Loucy (cell line): ENCODE measurements at regions not wholly inside any gene's neighbourhood (a gene's known extent, or its start where the extent isn't known, plus 50 kb on each side); places are given as distances from the start of the nearest gene placed in this dataset.
"Not testable (repeated sequence)": the region's sequence is repeated elsewhere in the genome, so short reads cannot be mapped to it uniquely, and the experiment has no call there.

Source experiments
- H2AFZ ChIP-seq: fragments of 200-600 bp; sonication (generic); 2 replicates; pipeline ENCODE4 v1.6.0; 2016; ENCODE audit warnings: antibody characterized with exemption, mild to moderate bottlenecking, low read length, moderate library complexity
- H3F3A ChIP-seq: fragments of 200-600 bp; 2 replicates; pipeline ENCODE4 v1.6.0; 2016; ENCODE audit warnings: antibody characterized with exemption, low read depth, mild to moderate bottlenecking
- H3K27me3 ChIP-seq: fragments of 200-600 bp; sonication (generic); 2 replicates; pipeline ENCODE4 v1.6.1; 2014; ENCODE audit warnings: low read length, mild to moderate bottlenecking; ENCODE audit not compliant: insufficient read depth, poor library complexity, severe bottlenecking
- H3K36me3 ChIP-seq: fragments of 200-600 bp; sonication (generic); 2 replicates; pipeline ENCODE4 v1.6.1; 2016; ENCODE audit warnings: low read length; ENCODE audit not compliant: insufficient read depth
- H3K4me1 ChIP-seq: fragments of 200-600 bp; sonication (generic); 2 replicates; pipeline ENCODE4 v1.5.1; 2014; ENCODE audit warnings: low read length, mild to moderate bottlenecking; ENCODE audit not compliant: insufficient read depth, poor library complexity, severe bottlenecking
- H3K4me2 ChIP-seq: fragments of 200-600 bp; sonication (generic); 2 replicates; pipeline ENCODE4 v1.6.0; 2014; ENCODE audit warnings: antibody characterized with exemption, low read length, low read depth, mild to moderate bottlenecking; ENCODE audit not compliant: poor library complexity, severe bottlenecking
- H3K4me3 ChIP-seq: fragments of 200-600 bp; sonication (generic); 2 replicates; pipeline ENCODE4 v1.5.1; 2014; ENCODE audit warnings: low read length, mild to moderate bottlenecking, mixed read lengths; ENCODE audit not compliant: poor library complexity, severe bottlenecking
- H3K79me2 ChIP-seq: fragments of 200-600 bp; sonication (generic); 2 replicates; pipeline ENCODE4 v1.6.1; 2014; ENCODE audit warnings: low read length; ENCODE audit not compliant: insufficient read depth
- H3K9ac ChIP-seq: fragments of 200-600 bp; sonication (generic); 2 replicates; pipeline ENCODE4 v1.6.0; 2014; ENCODE audit warnings: mild to moderate bottlenecking, low read depth, low read length, moderate library complexity; ENCODE audit not compliant: poor library complexity, severe bottlenecking
- H3K9me2 ChIP-seq: fragments of 200-600 bp; sonication (generic); replicated peaks from 2 replicates; pipeline ENCODE4 v1.6.1; 2016; ENCODE audit warnings: low read depth, low read length, mixed read lengths
- H3K9me3 ChIP-seq: fragments of 200-600 bp; sonication (generic); 2 replicates; pipeline ENCODE4 v1.6.1; 2014; ENCODE audit warnings: mild to moderate bottlenecking, antibody characterized with exemption, low read length, low read depth; ENCODE audit not compliant: insufficient read depth
- H4K20me1 ChIP-seq: fragments of 200-600 bp; sonication (generic); 2 replicates; pipeline ENCODE4 v1.6.0; 2014; ENCODE audit warnings: antibody characterized with exemption, low read length, mild to moderate bottlenecking; ENCODE audit not compliant: insufficient read depth, poor library complexity, severe bottlenecking
- EZH2phosphoT487 ChIP-seq: fragments of 200-600 bp; IDR thresholded peaks from 2 replicates; pipeline ENCODE4 v1.6.1; 2018; ENCODE audit warnings: antibody characterized with exemption, mild to moderate bottlenecking, moderate library complexity, borderline replicate concordance
- TF ChIP-seq, protein P1 (sequence below): fragments of 200-600 bp; sonication (generic); conservative IDR thresholded peaks from 2 replicates; pipeline ENCODE4 v1.5.1; 2014; ENCODE audit warnings: mild to moderate bottlenecking, antibody characterized with exemption, low read length

DNA sequence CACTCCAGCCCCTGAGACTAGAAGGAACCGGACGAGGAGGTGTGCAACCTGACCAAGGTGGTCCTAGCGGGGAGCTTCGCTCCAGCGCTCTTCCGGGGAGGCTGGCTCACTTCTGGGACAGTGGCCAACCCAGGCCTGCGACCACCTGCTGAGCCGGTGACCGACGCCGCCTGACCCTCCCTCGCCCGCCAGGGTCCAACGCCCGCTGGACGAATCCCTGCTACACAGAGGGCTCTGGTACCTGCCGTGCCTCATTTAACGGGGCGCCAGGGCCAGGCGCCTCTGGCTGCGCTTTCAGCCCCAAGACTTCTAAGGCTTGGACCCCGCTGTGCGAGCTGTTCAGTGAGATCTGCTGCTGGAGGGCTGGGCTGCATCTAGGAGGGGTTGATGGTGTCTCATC is 99.5 kb upstream of the KCNJ18 start:
- H4K20me1 ChIP-seq: no peaks in the 10 kb centered on the region
- H3K27me3 ChIP-seq: no peaks in the 10 kb centered on the region
- no peak overlapping the region for H3K9ac ChIP-seq
- H3K36me3 ChIP-seq: no peaks in the 10 kb centered on the region
- H3K4me3 ChIP-seq: no peak overlapping the region
- no peak overlapping the region for H3K4me2 ChIP-seq
- no peaks in the 10 kb centered on the region for H3K9me3 ChIP-seq
- TF ChIP-seq, protein P1, sequence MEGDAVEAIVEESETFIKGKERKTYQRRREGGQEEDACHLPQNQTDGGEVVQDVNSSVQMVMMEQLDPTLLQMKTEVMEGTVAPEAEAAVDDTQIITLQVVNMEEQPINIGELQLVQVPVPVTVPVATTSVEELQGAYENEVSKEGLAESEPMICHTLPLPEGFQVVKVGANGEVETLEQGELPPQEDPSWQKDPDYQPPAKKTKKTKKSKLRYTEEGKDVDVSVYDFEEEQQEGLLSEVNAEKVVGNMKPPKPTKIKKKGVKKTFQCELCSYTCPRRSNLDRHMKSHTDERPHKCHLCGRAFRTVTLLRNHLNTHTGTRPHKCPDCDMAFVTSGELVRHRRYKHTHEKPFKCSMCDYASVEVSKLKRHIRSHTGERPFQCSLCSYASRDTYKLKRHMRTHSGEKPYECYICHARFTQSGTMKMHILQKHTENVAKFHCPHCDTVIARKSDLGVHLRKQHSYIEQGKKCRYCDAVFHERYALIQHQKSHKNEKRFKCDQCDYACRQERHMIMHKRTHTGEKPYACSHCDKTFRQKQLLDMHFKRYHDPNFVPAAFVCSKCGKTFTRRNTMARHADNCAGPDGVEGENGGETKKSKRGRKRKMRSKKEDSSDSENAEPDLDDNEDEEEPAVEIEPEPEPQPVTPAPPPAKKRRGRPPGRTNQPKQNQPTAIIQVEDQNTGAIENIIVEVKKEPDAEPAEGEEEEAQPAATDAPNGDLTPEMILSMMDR: no peak
- no peak for TF ChIP-seq EZH2phosphoT487
- H3K79me2 ChIP-seq: no peaks in the 10 kb centered on the region
- H3K9me2 ChIP-seq: no peaks in the 10 kb centered on the region
- H2AFZ ChIP-seq: no peak overlapping the region
- no peaks in the 10 kb centered on the region for H3F3A ChIP-seq
- H3K4me1 ChIP-seq: no peaks in the 10 kb centered on the region

DNA sequence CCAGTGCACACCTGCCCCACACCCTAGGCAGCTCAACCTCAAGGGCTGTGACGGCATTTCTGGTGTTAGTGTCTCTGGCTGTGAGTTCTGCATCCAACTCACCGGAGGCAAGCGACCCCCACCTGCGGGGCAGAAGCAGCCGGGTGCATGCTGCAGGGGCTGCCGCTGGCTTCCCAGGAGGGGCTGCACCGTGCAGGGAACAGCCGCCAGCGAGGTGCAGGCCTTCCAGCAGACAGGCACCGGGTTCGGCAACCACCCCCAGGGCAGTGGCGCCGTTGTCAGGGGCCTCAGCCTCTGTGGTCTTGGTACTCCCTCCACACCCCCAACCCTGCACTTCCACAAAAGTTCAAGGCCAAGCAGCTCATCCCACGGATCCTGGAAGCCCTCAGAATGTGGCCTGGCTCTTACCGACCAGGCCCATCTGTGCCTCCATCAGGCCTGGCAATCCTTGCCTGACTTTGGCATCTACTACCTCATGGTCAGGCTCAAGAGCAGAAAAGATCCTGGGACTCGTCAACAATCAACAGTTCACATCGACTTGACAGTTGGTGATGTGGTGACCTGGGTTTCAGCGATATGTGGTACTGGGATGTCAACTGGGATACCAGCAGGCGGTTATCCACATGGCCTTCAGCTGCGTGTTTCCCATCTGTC is 98.7 kb upstream of the KCNJ18 start:
- H3K4me2 ChIP-seq, H4K20me1 ChIP-seq, H3K9me2 ChIP-seq, H3K27me3 ChIP-seq, H3K9me3 ChIP-seq, H3F3A ChIP-seq, H3K9ac ChIP-seq, H3K36me3 ChIP-seq, H3K4me1 ChIP-seq, H3K79me2 ChIP-seq, H2AFZ ChIP-seq, H3K4me3 ChIP-seq: not testable (repeated sequence)

GRCh38 chr17:21595086-21595485 is 97.2 kb upstream of the KCNJ18 start:
- Histone ChIP-seq H3K9ac (no peak overlapping the region), H3K4me2 (no peak overlapping the region), H3K4me3 (no peak overlapping the region), H3K9me3 (no peaks in the 10 kb centered on the region), H3K79me2 (no peaks in the 10 kb centered on the region), H3K27me3 (no peaks in the 10 kb centered on the region), H3K4me1 (no peaks in the 10 kb centered on the region), H3F3A (no peaks in the 10 kb centered on the region), H3K9me2 (no peaks in the 10 kb centered on the region), H2AFZ (no peak overlapping the region), H4K20me1 (no peaks in the 10 kb centered on the region), H3K36me3 (no peaks in the 10 kb centered on the region)
- no peak for TF ChIP-seq EZH2phosphoT487
- TF ChIP-seq, protein P1: no peak

GRCh38 chr17:21602176-21602575 is 90.1 kb upstream of the KCNJ18 start:
- no peaks in the 10 kb centered on the region for H3F3A ChIP-seq
- H3K79me2 ChIP-seq: no peaks in the 10 kb centered on the region
- no peak overlapping the region for H2AFZ ChIP-seq
- TF ChIP-seq, protein P1: no peak
- no peak for TF ChIP-seq EZH2phosphoT487
- H3K9me3 ChIP-seq: no peaks in the 10 kb centered on the region; the same call in 1 of the 2 replicates
- no peaks in the 10 kb centered on the region for H3K9me2 ChIP-seq
- H3K27me3 ChIP-seq: no peaks in the 10 kb centered on the region
- H3K4me1 ChIP-seq: no peaks in the 10 kb centered on the region
- no peak overlapping the region for H3K4me2 ChIP-seq
- H3K36me3 ChIP-seq: no peaks in the 10 kb centered on the region
- H3K4me3 ChIP-seq: no peak overlapping the region
- H3K9ac ChIP-seq: no peak overlapping the region
- H4K20me1 ChIP-seq: no peaks in the 10 kb centered on the region

GRCh38 chr17:21603292-21603691 is 89.0 kb upstream of the KCNJ18 start:
- not testable (repeated sequence) for H3K9ac ChIP-seq, H3K79me2 ChIP-seq, H3K4me1 ChIP-seq, H3K9me3 ChIP-seq, H3K9me2 ChIP-seq, H3K4me3 ChIP-seq, H3K36me3 ChIP-seq, H3F3A ChIP-seq, H4K20me1 ChIP-seq, H2AFZ ChIP-seq, H3K4me2 ChIP-seq, H3K27me3 ChIP-seq
